ENCODE measurements at regions not wholly inside any gene's neighbourhood (a gene's known extent, or its start where the extent isn't known, plus 50 kb on each side); places are given as distances from the start of the nearest gene placed in this dataset.

DNA sequence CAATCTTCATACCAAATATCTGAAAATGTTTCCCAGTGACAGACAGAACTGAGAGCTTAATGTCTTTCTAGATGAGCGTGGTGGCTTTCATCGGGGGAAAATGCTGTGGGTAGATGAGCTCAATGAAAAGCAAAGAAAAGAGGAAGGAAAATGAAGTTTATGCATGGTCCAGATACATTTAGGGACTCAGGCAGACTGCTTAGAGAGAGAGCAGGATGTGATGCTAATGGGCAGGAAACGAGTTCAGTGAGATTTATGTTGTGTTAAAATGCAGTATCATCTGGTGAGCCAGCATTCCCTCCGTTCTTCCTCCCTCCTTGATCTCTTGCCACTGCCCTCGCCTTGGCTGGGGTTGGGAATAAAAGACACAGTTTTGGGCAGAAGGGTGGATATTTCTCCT, 229.2 kb downstream of the GBA3 start:
- Histone ChIP-seq H3K9me3 (ENCODE audit: low read length) (no peaks in the 10 kb centered on the region), H3K36me3 (replicated peaks in 1 of 2; ENCODE audit: control insufficient read depth in 1 of 2, insufficient read depth in 2 of 2, low read length in 2 of 2) (no peaks in the 10 kb centered on the region), H3K4me3 (replicated peaks in 1 of 3; ENCODE audit: insufficient read depth in 1 of 3, low read depth in 2 of 3, low read length in 3 of 3) (no peak overlapping the region), H3K4me1 (ENCODE audit: insufficient read depth, low read length) (no peaks in the 10 kb centered on the region), H3K27me3 (ENCODE audit: control insufficient read depth in 1 of 2, insufficient read depth in 2 of 2, low read length in 2 of 2) (no peaks in the 10 kb centered on the region; a peak in 1 of 5 replicates), H3K27ac (ENCODE audit: extremely low read length, insufficient read depth, low read length) (no peak overlapping the region), H3K79me2 (ENCODE audit: insufficient read depth, low read length) (no peaks in the 10 kb centered on the region), H2AFZ (ENCODE audit: low read length) (no peak overlapping the region), H3K9ac (ENCODE audit: insufficient read depth, low read depth, low read length) (no peak overlapping the region), H3K4me2 (ENCODE audit: low read depth, low read length) (no peak overlapping the region), H4K20me1 (ENCODE audit: insufficient read depth, low read length) (no peaks in the 10 kb centered on the region)
- ChIA-PET CTCF (ENCODE audit: low intra/inter-chr PET ratio, low total read pairs) (no interaction called here), POLR2A (no interaction called here)
- DNase-seq (ENCODE audit: low spot score): no peak
- ATAC-seq: no peak
- no TSS peak for BruUV-seq (replicated peaks)
- intact Hi-C loops (cut with micrococcal nuclease; ENCODE audit: unreplicated experiment) (no loop called here), in situ Hi-C loops (cut with HindIII; ENCODE audit: extremely low pct_ligation_motif_present, low pct_unique_long_range_greater_than_20kb) (no loop called here)
- 20% methylated on average over 5 of the region's 5 CpGs for WGBS (ENCODE audit: low lambda C conversion rate)
- FAIRE-seq: no peak
- TF ChIP-seq ELF1 (CRISPR knock-in tag; IDR thresholded peaks at IDR 0.05) (no peak), ZNF781 (CRISPR knock-in tag; IDR thresholded peaks at IDR 0.05; ENCODE audit: borderline replicate concordance, not compliant biosample characterization) (no peak), ARHGAP35 (CRISPR knock-in tag; IDR thresholded peaks at IDR 0.05; ENCODE audit: borderline replicate concordance) (no peak), ZNF713 (CRISPR knock-in tag; IDR thresholded peaks at IDR 0.05) (no peak), NFIC (IDR thresholded peaks at IDR 0.05; ENCODE audit: low read length) (no peak), ZNF431 (CRISPR knock-in tag; IDR thresholded peaks at IDR 0.05; ENCODE audit: borderline replicate concordance, low read depth) (no peak), ZSCAN21 (CRISPR knock-in tag; IDR thresholded peaks at IDR 0.05; ENCODE audit: borderline replicate concordance) (no peak), HOXA3 (CRISPR knock-in tag; IDR thresholded peaks at IDR 0.05) (no peak), TAF15 (IDR thresholded peaks at IDR 0.05; ENCODE audit: low read depth, low read length, poor library complexity, severe bottlenecking) (no peak), ZNF382 (CRISPR knock-in tag; IDR thresholded peaks at IDR 0.05; ENCODE audit: borderline replicate concordance) (no peak), ZNF10 (CRISPR knock-in tag; IDR thresholded peaks at IDR 0.05; ENCODE audit: borderline replicate concordance, low read depth) (no peak), NFIB (CRISPR knock-in tag; IDR thresholded peaks at IDR 0.05; ENCODE audit: borderline replicate concordance) (no peak)
- TF ChIP-seq, protein P1, sequence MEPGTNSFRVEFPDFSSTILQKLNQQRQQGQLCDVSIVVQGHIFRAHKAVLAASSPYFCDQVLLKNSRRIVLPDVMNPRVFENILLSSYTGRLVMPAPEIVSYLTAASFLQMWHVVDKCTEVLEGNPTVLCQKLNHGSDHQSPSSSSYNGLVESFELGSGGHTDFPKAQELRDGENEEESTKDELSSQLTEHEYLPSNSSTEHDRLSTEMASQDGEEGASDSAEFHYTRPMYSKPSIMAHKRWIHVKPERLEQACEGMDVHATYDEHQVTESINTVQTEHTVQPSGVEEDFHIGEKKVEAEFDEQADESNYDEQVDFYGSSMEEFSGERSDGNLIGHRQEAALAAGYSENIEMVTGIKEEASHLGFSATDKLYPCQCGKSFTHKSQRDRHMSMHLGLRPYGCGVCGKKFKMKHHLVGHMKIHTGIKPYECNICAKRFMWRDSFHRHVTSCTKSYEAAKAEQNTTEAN (CRISPR knock-in tag; conservative IDR thresholded peaks at IDR 0.05): no peak
- TF ChIP-seq, protein P2, sequence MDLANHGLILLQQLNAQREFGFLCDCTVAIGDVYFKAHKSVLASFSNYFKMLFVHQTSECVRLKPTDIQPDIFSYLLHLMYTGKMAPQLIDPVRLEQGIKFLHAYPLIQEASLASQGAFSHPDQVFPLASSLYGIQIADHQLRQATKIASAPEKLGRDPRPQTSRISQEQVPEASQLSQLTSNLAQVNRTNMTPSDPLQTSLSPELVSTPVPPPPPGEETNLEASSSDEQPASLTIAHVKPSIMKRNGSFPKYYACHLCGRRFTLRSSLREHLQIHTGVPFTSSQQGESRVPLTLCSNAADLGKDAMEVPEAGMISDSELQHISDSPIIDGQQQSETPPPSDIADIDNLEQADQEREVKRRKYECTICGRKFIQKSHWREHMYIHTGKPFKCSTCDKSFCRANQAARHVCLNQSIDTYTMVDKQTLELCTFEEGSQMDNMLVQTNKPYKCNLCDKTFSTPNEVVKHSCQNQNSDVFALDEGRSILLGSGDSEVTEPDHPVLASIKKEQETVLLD (CRISPR knock-in tag; IDR thresholded peaks at IDR 0.05; ENCODE audit: low read depth): no peak
- TF ChIP-seq, protein P3, sequence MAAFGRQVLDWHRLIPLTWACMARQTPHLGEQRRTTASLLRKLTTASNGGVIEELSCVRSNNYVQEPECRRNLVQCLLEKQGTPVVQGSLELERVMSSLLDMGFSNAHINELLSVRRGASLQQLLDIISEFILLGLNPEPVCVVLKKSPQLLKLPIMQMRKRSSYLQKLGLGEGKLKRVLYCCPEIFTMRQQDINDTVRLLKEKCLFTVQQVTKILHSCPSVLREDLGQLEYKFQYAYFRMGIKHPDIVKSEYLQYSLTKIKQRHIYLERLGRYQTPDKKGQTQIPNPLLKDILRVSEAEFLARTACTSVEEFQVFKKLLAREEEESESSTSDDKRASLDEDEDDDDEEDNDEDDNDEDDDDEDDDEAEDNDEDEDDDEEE (CRISPR knock-in tag; IDR thresholded peaks at IDR 0.05): no peak
- TF ChIP-seq, protein P4, sequence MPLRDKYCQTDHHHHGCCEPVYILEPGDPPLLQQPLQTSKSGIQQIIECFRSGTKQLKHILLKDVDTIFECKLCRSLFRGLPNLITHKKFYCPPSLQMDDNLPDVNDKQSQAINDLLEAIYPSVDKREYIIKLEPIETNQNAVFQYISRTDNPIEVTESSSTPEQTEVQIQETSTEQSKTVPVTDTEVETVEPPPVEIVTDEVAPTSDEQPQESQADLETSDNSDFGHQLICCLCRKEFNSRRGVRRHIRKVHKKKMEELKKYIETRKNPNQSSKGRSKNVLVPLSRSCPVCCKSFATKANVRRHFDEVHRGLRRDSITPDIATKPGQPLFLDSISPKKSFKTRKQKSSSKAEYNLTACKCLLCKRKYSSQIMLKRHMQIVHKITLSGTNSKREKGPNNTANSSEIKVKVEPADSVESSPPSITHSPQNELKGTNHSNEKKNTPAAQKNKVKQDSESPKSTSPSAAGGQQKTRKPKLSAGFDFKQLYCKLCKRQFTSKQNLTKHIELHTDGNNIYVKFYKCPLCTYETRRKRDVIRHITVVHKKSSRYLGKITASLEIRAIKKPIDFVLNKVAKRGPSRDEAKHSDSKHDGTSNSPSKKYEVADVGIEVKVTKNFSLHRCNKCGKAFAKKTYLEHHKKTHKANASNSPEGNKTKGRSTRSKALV (CRISPR knock-in tag; IDR thresholded peaks at IDR 0.05): no peak
- TF ChIP-seq, protein P5, sequence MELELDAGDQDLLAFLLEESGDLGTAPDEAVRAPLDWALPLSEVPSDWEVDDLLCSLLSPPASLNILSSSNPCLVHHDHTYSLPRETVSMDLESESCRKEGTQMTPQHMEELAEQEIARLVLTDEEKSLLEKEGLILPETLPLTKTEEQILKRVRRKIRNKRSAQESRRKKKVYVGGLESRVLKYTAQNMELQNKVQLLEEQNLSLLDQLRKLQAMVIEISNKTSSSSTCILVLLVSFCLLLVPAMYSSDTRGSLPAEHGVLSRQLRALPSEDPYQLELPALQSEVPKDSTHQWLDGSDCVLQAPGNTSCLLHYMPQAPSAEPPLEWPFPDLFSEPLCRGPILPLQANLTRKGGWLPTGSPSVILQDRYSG (CRISPR knock-in tag; IDR thresholded peaks at IDR 0.05): no peak

All from HepG2 (cell line).